Neutrophil (primary cell): ENCODE measurements at regions not wholly inside any gene's neighbourhood (a gene's known extent, or its start where the extent isn't known, plus 50 kb on each side); places are given as distances from the start of the nearest gene placed in this dataset.

ENCODE experiments used
- H3K27ac ChIP-seq: fragments of 200-600 bp; sonication (generic); 2 replicates; pipeline ENCODE4 v1.5.1; 2016; ENCODE audit warnings: mild to moderate bottlenecking, moderate library complexity
- H3K27me3 ChIP-seq: fragments of 200-600 bp; sonication (generic); 2 replicates; pipeline ENCODE4 v1.6.0; 2016; ENCODE audit warnings: mild to moderate bottlenecking
- H3K36me3 ChIP-seq: fragments of 200-600 bp; sonication (generic); 2 replicates; pipeline ENCODE4 v1.5.1; 2017
- H3K4me1 ChIP-seq, 2 experiments: fragments of 200-600 bp in 1 of 2; sonication (generic) in 1 of 2; 1 replicate in 1 of 2; 2 replicates in 1 of 2; pipeline versions ENCODE4 v1.5.1 to v1.6.1; 2013 to 2016; ENCODE audit warnings: low read depth in 1 of 2, low read length in 1 of 2, mild to moderate bottlenecking in 1 of 2, moderate library complexity in 1 of 2; ENCODE audit not compliant: control insufficient read depth in 1 of 2, insufficient read depth in 1 of 2
- H3K4me3 ChIP-seq, 2 experiments: fragments of 200-600 bp in 1 of 2; sonication (generic) in 1 of 2; 1 replicate in 1 of 2; 2 replicates in 1 of 2; pipeline ENCODE4 v1.5.1; 2013 to 2016; ENCODE audit warnings: low read depth in 1 of 2, low read length in 1 of 2, mild to moderate bottlenecking in 1 of 2, moderate library complexity in 1 of 2
- H3K9me3 ChIP-seq: fragments of 200-600 bp; sonication (generic); 2 replicates; pipeline ENCODE4 v1.5.1; 2016
- TF ChIP-seq, protein P1 (sequence below): fragments of 200-600 bp; sonication (generic); IDR thresholded peaks from 2 replicates; pipeline ENCODE4 v1.5.1; 2016; ENCODE audit warnings: antibody characterized with exemption

DNA sequence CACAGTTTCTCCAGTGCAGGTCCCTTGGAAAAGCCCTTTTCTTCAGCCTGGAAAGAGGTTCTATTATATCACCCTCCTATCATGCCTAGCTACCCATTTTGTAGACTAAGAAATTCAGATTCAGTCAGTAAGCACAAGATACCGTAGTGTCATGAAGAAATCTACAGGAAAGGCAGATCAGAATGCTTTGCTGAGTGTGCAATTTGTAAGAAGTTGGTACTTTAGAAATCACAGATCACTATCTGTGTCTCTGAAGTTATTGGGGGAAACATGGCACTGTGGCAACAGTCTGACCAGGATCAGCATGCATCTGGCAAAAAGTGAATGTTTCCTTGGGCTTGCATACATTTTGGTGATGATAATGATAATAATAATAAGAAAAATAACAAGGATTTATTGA lies 531.8 kb downstream of the EPHB1 start:
- Histone ChIP-seq H3K4me1 (no peaks in the 10 kb centered on the region), H3K27me3 (no peaks in the 10 kb centered on the region), H3K27ac (no peak overlapping the region), H3K9me3 (no peaks in the 10 kb centered on the region), H3K36me3 (no peaks in the 10 kb centered on the region), H3K4me3 (no peak overlapping the region)
- TF ChIP-seq, protein P1, sequence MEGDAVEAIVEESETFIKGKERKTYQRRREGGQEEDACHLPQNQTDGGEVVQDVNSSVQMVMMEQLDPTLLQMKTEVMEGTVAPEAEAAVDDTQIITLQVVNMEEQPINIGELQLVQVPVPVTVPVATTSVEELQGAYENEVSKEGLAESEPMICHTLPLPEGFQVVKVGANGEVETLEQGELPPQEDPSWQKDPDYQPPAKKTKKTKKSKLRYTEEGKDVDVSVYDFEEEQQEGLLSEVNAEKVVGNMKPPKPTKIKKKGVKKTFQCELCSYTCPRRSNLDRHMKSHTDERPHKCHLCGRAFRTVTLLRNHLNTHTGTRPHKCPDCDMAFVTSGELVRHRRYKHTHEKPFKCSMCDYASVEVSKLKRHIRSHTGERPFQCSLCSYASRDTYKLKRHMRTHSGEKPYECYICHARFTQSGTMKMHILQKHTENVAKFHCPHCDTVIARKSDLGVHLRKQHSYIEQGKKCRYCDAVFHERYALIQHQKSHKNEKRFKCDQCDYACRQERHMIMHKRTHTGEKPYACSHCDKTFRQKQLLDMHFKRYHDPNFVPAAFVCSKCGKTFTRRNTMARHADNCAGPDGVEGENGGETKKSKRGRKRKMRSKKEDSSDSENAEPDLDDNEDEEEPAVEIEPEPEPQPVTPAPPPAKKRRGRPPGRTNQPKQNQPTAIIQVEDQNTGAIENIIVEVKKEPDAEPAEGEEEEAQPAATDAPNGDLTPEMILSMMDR: no peak

DNA sequence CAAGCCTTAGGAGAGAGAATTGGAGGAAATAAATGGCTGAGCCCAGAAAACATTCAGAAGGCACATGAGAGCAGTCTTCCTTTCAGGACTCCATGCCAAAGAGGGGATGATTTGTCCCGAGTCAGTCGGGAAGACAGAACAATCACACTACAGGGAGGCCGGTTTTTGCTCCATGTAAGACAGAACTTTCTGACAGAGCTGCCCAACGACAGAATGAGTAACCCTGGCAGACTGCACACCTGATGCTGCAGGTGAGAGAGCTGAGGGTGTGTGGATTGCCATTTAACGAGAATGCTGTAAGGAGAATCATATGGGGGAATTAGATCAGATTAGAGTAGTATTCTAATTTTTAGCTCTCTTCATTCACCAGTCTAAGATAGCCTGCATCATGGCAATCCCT lies 533.0 kb downstream of the EPHB1 start:
- Histone ChIP-seq H3K27me3 (no peaks in the 10 kb centered on the region), H3K36me3 (no peaks in the 10 kb centered on the region), H3K9me3 (no peaks in the 10 kb centered on the region), H3K4me3 (no peak overlapping the region), H3K27ac (no peak overlapping the region), H3K4me1 (no peaks in the 10 kb centered on the region)
- TF ChIP-seq, protein P1: no peak

DNA sequence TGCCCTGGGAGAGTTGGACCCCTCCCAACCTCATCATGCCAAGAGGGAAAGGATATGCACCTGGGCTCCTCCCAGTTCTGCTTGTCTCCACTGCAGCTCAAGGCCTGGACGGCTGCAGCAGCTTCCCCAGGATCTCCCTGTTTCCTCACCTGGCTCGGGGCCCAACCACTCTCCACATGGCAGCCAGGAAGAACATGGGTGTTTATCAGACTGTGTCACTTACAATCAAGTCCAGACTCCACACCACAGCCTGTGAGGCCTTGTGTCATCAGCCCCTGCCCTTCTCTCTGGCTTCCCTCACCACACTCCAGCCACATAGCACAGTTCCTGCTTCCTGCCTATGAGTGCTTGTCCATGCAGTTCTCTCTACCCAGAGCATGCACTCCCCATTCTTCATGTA lies 534.4 kb downstream of the EPHB1 start:
- Histone ChIP-seq H3K4me3 (no peak overlapping the region), H3K27ac (no peak overlapping the region), H3K9me3 (no peaks in the 10 kb centered on the region), H3K36me3 (no peaks in the 10 kb centered on the region), H3K27me3 (no peaks in the 10 kb centered on the region), H3K4me1 (no peaks in the 10 kb centered on the region)
- TF ChIP-seq, protein P1: no peak

DNA sequence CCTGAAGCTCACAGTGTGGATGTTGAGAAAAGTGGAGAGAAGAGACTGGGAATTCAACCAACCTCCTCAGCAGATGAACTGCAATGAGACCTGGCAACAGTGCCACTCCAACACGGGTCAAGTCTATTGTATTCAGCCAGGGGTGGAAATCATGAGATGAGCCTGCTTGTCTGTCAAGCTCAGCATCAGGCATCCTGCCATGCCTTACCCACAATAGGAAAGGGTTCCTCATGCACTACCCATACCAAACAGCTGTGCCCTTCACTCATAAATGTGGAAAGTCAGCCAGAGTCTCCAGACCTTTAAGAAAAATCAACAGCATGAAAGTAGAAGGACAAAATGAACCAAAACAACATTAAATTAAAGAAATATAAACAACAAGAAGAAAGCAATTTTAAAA lies 542.1 kb downstream of the EPHB1 start:
- Histone ChIP-seq H3K27ac (no peak overlapping the region), H3K9me3 (no peaks in the 10 kb centered on the region), H3K27me3 (no peaks in the 10 kb centered on the region), H3K4me3 (no peak overlapping the region), H3K36me3 (no peaks in the 10 kb centered on the region), H3K4me1 (no peaks in the 10 kb centered on the region)
- TF ChIP-seq, protein P1: no peak

DNA sequence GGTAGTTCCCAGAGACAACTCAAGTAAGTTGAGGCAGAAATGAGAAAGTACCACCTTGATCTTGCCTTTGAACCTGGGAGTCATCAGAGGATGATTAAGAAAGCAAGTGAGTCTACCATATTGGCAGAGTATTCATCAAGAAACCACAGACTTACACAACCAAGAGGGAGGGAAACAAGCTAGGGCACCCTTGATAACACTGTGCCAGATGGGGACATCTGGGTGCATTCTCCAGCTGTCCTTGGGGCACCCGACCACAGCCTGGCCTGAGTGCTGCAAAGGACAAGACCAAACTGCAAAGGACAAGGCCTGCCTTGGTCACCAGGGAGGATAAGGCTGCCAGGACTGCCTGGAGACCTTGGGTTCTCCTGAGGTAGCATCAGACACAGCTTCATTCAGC lies 553.6 kb downstream of the EPHB1 start:
- TF ChIP-seq, protein P1: no peak

More for the DNA sequence above, 553.6 kb downstream of the EPHB1 start:
- Histone ChIP-seq H3K4me3 (no peak overlapping the region), H3K36me3 (no peaks in the 10 kb centered on the region), H3K27me3 (no peaks in the 10 kb centered on the region), H3K4me1 (peaks cover 11 to 13% of the 10 kb centered on the region in 2 experiments), H3K27ac (no peak overlapping the region), H3K9me3 (no peaks in the 10 kb centered on the region)
